CD4-positive, CD25-positive, alpha-beta regulatory T cell (primary cell): ENCODE measurements at regions not wholly inside any gene's neighbourhood (a gene's known extent, or its start where the extent isn't known, plus 50 kb on each side); places are given as distances from the start of the nearest gene placed in this dataset.

Experiments used
- ATAC-seq, 2 donors: fragments of 150-1000 bp; cut with Tn5 transposase; one replicate each; pipeline ENCODE4 v1.10.0; 2021; ENCODE audit warnings: low read depth in 2 of 2, moderate number of reproducible peaks in 2 of 2, moderate library complexity in 1 of 2
- DNase-seq, 3 donors: peaks; one replicate each; pipeline versions ENCODE4 v3.0.0 to v3.0.0-alpha.2; 2012 to 2022; ENCODE audit warnings: mixed read lengths in 1 of 3
- H3K27ac ChIP-seq: one replicate; pipeline ENCODE4 v1.7.0; 2013; ENCODE audit warnings: mild to moderate bottlenecking, low read length; ENCODE audit not compliant: insufficient read depth, poor library complexity, severe bottlenecking
- H3K27me3 ChIP-seq: one replicate; pipeline ENCODE4 v1.7.0; 2013; ENCODE audit warnings: low read length; ENCODE audit not compliant: control insufficient read depth, insufficient read depth
- H3K36me3 ChIP-seq: one replicate; pipeline ENCODE4 v1.7.0; 2013; ENCODE audit warnings: mild to moderate bottlenecking, low read length, moderate library complexity; ENCODE audit not compliant: control insufficient read depth, insufficient read depth
- H3K4me1 ChIP-seq: 2 replicates; pipeline ENCODE4 v1.7.0; 2013; ENCODE audit warnings: mild to moderate bottlenecking, low read length; ENCODE audit not compliant: insufficient read depth, control insufficient read depth, poor library complexity, severe bottlenecking
- H3K4me3 ChIP-seq: one replicate; pipeline ENCODE4 v1.7.0; 2013; ENCODE audit warnings: low read depth, mild to moderate bottlenecking, low read length, moderate library complexity
- H3K9me3 ChIP-seq, 2 experiments: 1 replicate in 1 of 2; 2 replicates in 1 of 2; pipeline ENCODE4 v1.7.0; 2013; ENCODE audit warnings: low read length in 2 of 2, mild to moderate bottlenecking in 1 of 2, moderate library complexity in 1 of 2; ENCODE audit not compliant: control insufficient read depth in 2 of 2
- H3K27ac Mint-ChIP-seq, 3 donors: one replicate each; pipeline ENCODE4 v1.8.0; 2020 to 2022; ENCODE audit warnings: mild to moderate bottlenecking in 3 of 3, mixed read lengths in 3 of 3, moderate library complexity in 2 of 3
- H3K27me3 Mint-ChIP-seq: one replicate; pipeline ENCODE4 v1.8.0; 2022; ENCODE audit warnings: mild to moderate bottlenecking, mixed read lengths
- H3K36me3 Mint-ChIP-seq: one replicate; pipeline ENCODE4 v1.8.0; 2020; ENCODE audit warnings: mixed read lengths
- H3K4me1 Mint-ChIP-seq, 4 donors: one replicate each; pipeline ENCODE4 v1.8.0; 2020 to 2022; ENCODE audit warnings: mixed read lengths in 4 of 4, mild to moderate bottlenecking in 1 of 4
- H3K4me3 Mint-ChIP-seq, 4 donors: one replicate each; pipeline ENCODE4 v1.8.0; 2020 to 2022; ENCODE audit warnings: mild to moderate bottlenecking in 4 of 4, mixed read lengths in 4 of 4, moderate library complexity in 3 of 4
- H3K9me3 Mint-ChIP-seq, 7 donors: one replicate each; pipeline ENCODE4 v1.8.0; 2020 to 2022; ENCODE audit warnings: mixed read lengths in 7 of 7, mild to moderate bottlenecking in 3 of 7, moderate library complexity in 2 of 7

GRCh38 chr2:217459680-217460405 lies 543.0 kb downstream of the TNS1 start:
- no peak for ATAC-seq
- H3K27me3 Mint-ChIP-seq, result peaks cover 4% of the 10 kb centered on the region
- no peak overlapping the region for H3K27ac Mint-ChIP-seq

DNA sequence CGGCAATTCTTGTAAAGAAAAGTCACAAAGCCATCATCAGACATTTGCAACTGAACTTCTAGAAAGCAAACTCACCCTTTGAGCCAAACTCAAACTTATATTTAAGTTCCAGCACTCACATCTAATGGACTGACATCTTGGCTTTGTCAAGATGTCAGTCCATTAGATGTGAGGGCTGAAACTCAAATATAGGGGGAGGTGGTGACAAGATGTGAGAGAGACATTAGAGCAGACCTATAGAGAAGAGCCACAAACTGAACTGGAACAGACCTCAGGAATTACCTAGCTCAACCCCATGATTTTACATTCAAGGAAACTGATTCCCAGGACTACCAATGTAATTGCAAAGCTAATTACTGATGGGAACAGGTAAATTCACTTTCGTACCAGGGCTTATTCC lies 543.8 kb downstream of the TNS1 start:
- ATAC-seq (no peak), DNase-seq (no peak)
- no peaks in the 10 kb centered on the region for H3K27me3 ChIP-seq
- H3K27ac Mint-ChIP-seq, result no peak overlapping the region
- H3K36me3 ChIP-seq, result no peaks in the 10 kb centered on the region
- H3K9me3 Mint-ChIP-seq, result peaks cover 0 to 5% (median 0%) of the 10 kb centered on the region in 7 donors
- no peak overlapping the region for H3K27ac ChIP-seq
- no peaks in the 10 kb centered on the region for H3K4me1 Mint-ChIP-seq
- no peak overlapping the region for H3K4me3 ChIP-seq
- H3K27me3 Mint-ChIP-seq, result peaks cover 4% of the 10 kb centered on the region
- no peaks in the 10 kb centered on the region for H3K36me3 Mint-ChIP-seq
- H3K4me1 ChIP-seq, result no peaks in the 10 kb centered on the region
- H3K4me3 Mint-ChIP-seq, result no peak overlapping the region
- no peaks in the 10 kb centered on the region for H3K9me3 ChIP-seq

More at GRCh38 chr2:217459680-217460405, 543.0 kb downstream of the TNS1 start:
- DNase-seq, result no peak
- no peak overlapping the region for H3K4me3 ChIP-seq
- no peaks in the 10 kb centered on the region for H3K36me3 Mint-ChIP-seq
- H3K4me1 Mint-ChIP-seq, result no peaks in the 10 kb centered on the region
- H3K27me3 ChIP-seq, result no peaks in the 10 kb centered on the region
- H3K9me3 ChIP-seq, result no peaks in the 10 kb centered on the region
- no peak overlapping the region for H3K4me3 Mint-ChIP-seq
- no peaks in the 10 kb centered on the region for H3K4me1 ChIP-seq
- H3K27ac ChIP-seq, result no peak overlapping the region
- no peaks in the 10 kb centered on the region for H3K36me3 ChIP-seq
- peaks cover 0 to 8% (median 0%) of the 10 kb centered on the region in 7 donors for H3K9me3 Mint-ChIP-seq

- Mint-ChIP-seq H3K27me3 (peaks cover 4% of the 10 kb centered on the region), H3K4me3 (no peak overlapping the region), H3K4me1 (no peaks in the 10 kb centered on the region), H3K36me3 (no peaks in the 10 kb centered on the region), H3K9me3 (peaks cover 0 to 9% (median 0%) of the 10 kb centered on the region in 7 donors), H3K27ac (no peak overlapping the region)
- no peaks in the 10 kb centered on the region for H3K9me3 ChIP-seq
- ATAC-seq, result no peak
- no peak overlapping the region for H3K4me3 ChIP-seq
- H3K36me3 ChIP-seq, result no peaks in the 10 kb centered on the region
- H3K27ac ChIP-seq, result no peak overlapping the region
- no peak for DNase-seq
- H3K27me3 ChIP-seq, result no peaks in the 10 kb centered on the region
- no peaks in the 10 kb centered on the region for H3K4me1 ChIP-seq
These were observed 546.8 kb downstream of the TNS1 start for GRCh38 chr2:217456016-217456415.

DNA sequence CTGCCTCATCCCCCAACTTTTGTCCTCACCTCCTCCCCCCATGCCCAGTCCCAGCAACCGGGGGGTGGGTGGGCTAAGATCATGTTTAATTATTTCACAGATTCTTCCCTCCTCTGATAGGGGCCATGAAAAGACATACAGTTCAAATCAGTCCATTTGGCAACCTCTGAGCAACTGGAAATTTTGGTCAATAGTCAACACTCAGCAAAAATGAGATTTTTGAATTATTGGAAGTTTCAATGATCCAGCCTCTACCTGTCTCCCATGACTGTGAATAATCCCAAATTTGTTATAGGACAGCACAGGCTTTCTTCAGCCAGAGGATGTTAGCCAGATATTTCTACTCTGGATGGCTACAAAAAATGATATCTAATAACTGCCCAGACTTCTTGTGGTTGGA lies 549.9 kb downstream of the TNS1 start:
- peaks cover 0 to 3% (median 0%) of the 10 kb centered on the region in 4 donors for H3K4me1 Mint-ChIP-seq
- no peaks in the 10 kb centered on the region for H3K27me3 ChIP-seq
- no peak for ATAC-seq
- H3K4me3 ChIP-seq, result no peak overlapping the region
- no peak overlapping the region for H3K27ac Mint-ChIP-seq
- H3K27me3 Mint-ChIP-seq, result peaks cover 2% of the 10 kb centered on the region
- H3K27ac ChIP-seq, result no peak overlapping the region
- no peaks in the 10 kb centered on the region for H3K36me3 Mint-ChIP-seq
- peaks cover 0 to 6% (median 2%) of the 10 kb centered on the region in 7 donors for H3K9me3 Mint-ChIP-seq
- no peak for DNase-seq
- no peaks in the 10 kb centered on the region for H3K36me3 ChIP-seq
- no peaks in the 10 kb centered on the region for H3K4me1 ChIP-seq
- H3K4me3 Mint-ChIP-seq, result no peak overlapping the region
- H3K9me3 ChIP-seq, result no peaks in the 10 kb centered on the region

GRCh38 chr2:217451666-217452065 lies 551.1 kb downstream of the TNS1 start:
- DNase-seq (no peak), ATAC-seq (no peak)
- no peaks in the 10 kb centered on the region for H3K36me3 ChIP-seq
- H3K4me1 ChIP-seq, result no peaks in the 10 kb centered on the region
- H3K27me3 ChIP-seq, result no peaks in the 10 kb centered on the region
- H3K27ac ChIP-seq, result no peak overlapping the region
- no peaks in the 10 kb centered on the region for H3K9me3 ChIP-seq
- H3K4me1 Mint-ChIP-seq, result peaks cover 0 to 3% (median 0%) of the 10 kb centered on the region in 4 donors
- no peak overlapping the region for H3K4me3 ChIP-seq
- H3K9me3 Mint-ChIP-seq, result peaks cover 0 to 4% (median 0%) of the 10 kb centered on the region in 7 donors
- no peak overlapping the region for H3K27ac Mint-ChIP-seq
- no peak overlapping the region for H3K4me3 Mint-ChIP-seq
- H3K36me3 Mint-ChIP-seq, result no peaks in the 10 kb centered on the region
- H3K27me3 Mint-ChIP-seq, result no peaks in the 10 kb centered on the region

GRCh38 chr2:217449444-217449843 lies 553.4 kb downstream of the TNS1 start:
- H3K4me1 Mint-ChIP-seq, result peaks cover 0 to 3% (median 0%) of the 10 kb centered on the region in 4 donors
- H3K9me3 Mint-ChIP-seq, result peaks cover 0 to 4% (median 2%) of the 10 kb centered on the region in 7 donors
- H3K36me3 Mint-ChIP-seq, result no peaks in the 10 kb centered on the region
- Histone ChIP-seq H3K9me3 (no peaks in the 10 kb centered on the region), H3K4me3 (no peak overlapping the region), H3K36me3 (no peaks in the 10 kb centered on the region), H3K27ac (no peak overlapping the region), H3K4me1 (no peaks in the 10 kb centered on the region), H3K27me3 (no peaks in the 10 kb centered on the region)
- H3K27me3 Mint-ChIP-seq, result no peaks in the 10 kb centered on the region
- no peak overlapping the region for H3K27ac Mint-ChIP-seq
- DNase-seq, result no peak
- H3K4me3 Mint-ChIP-seq, result no peak overlapping the region
- no peak for ATAC-seq

DNA sequence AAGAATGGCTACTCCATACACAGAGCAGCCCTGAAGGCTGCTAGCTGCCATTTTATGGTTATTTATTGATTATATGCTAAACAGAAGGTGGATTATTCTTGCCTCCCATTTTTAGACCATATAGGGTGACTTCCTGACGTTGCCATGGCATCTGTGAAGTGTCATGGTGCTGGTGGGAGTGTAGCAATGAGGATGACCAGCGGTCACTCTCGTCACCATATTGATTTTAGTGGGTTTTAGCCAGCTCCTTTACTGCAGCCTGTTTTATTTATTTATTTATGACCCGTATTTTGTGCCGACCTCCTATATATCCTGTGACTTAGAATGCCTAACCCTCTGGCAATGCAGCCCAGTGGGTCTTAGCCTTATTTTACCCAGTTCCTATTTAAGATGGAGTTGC lies 553.9 kb downstream of the TNS1 start:
- Histone ChIP-seq H3K4me3 (no peak overlapping the region), H3K27ac (no peak overlapping the region), H3K27me3 (no peaks in the 10 kb centered on the region), H3K4me1 (no peaks in the 10 kb centered on the region), H3K9me3 (no peaks in the 10 kb centered on the region), H3K36me3 (no peaks in the 10 kb centered on the region)
- Mint-ChIP-seq H3K36me3 (no peaks in the 10 kb centered on the region), H3K9me3 (peaks cover 0 to 4% (median 2%) of the 10 kb centered on the region in 7 donors), H3K4me1 (peaks cover 0 to 3% (median 0%) of the 10 kb centered on the region in 4 donors), H3K4me3 (no peak overlapping the region), H3K27ac (no peak overlapping the region), H3K27me3 (no peaks in the 10 kb centered on the region)
- ATAC-seq, result no peak
- DNase-seq, result no peak

DNA sequence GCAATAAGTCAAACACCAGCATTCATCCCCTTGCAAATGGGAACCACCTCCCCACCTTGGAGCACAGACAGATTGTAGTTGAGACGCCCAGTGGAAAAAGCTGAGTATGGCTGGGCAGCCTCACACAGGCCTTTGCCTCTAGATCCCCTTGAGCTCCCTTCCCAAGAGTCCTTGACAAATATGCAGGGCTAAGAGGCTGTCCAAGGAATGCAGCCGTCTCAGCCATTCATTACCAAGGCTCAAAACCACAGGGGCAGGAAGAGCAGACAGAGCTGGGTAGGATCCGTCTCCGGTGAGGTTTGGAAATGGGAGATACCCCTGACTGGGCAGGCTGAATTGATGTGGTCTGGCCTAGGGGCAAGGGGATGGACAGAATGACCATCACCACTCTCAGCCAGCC lies 557.1 kb downstream of the TNS1 start:
- H3K4me3 ChIP-seq, result no peak overlapping the region

More for the DNA sequence above, 557.1 kb downstream of the TNS1 start:
- Mint-ChIP-seq H3K27ac (no peak overlapping the region), H3K4me3 (no peak overlapping the region), H3K36me3 (no peaks in the 10 kb centered on the region), H3K4me1 (peaks cover 0 to 4% (median 1%) of the 10 kb centered on the region in 4 donors), H3K27me3 (no peaks in the 10 kb centered on the region), H3K9me3 (peaks cover 0 to 3% (median 0%) of the 10 kb centered on the region in 7 donors)
- H3K4me1 ChIP-seq, result no peaks in the 10 kb centered on the region
- no peak for ATAC-seq
- no peak for DNase-seq
- no peaks in the 10 kb centered on the region for H3K9me3 ChIP-seq
- H3K36me3 ChIP-seq, result no peaks in the 10 kb centered on the region
- no peaks in the 10 kb centered on the region for H3K27me3 ChIP-seq
- no peak overlapping the region for H3K27ac ChIP-seq
